ENCODE measurements at regions not wholly inside any gene's neighbourhood (a gene's known extent, or its start where the extent isn't known, plus 50 kb on each side); places are given as distances from the start of the nearest gene placed in this dataset.
"Not testable (repeated sequence)": the region's sequence is repeated elsewhere in the genome, so short reads cannot be mapped to it uniquely, and the experiment has no call there.

GRCh38 chr5:154589511-154589910 lies 111.5 kb upstream of the HAND1 start:
- FAIRE-seq (no peak), ATAC-seq (no peak)
- H3K9me3 ChIP-seq = no peaks in the 10 kb centered on the region

GRCh38 chr5:154588833-154589425 lies 110.9 kb upstream of the HAND1 start:
- H3K27ac ChIP-seq; POLR2A ChIA-PET; ATAC-seq; H3K9me3 ChIP-seq; DNase-seq (ENCODE audit: low read depth in 1 of 2, low spot score in 1 of 2); FAIRE-seq; H3K4me2 ChIP-seq; H3K4me3 ChIP-seq: not testable (repeated sequence)
- CTCF ChIA-PET = interaction anchor here (1.3 to 1.5 kb wide), 2 partner anchors 122 to 516 kb away, joined by 4 read pairs; no protein-coding TSS in a partner anchor
- 93% methylated on average over 7 of the region's 7 CpGs for WGBS (ENCODE audit: missing lambda C conversion rate)
- H3K4me1 ChIP-seq = peaks cover 38% of the 10 kb centered on the region

More at GRCh38 chr5:154589511-154589910, 111.5 kb upstream of the HAND1 start:
- no peak overlapping the region for H3K4me3 ChIP-seq
- no peak overlapping the region for H3K4me2 ChIP-seq
- 58% methylated on average over 4 of the region's 4 CpGs for WGBS (ENCODE audit: missing lambda C conversion rate)
- DNase-seq (ENCODE audit: low read depth in 1 of 2, low spot score in 1 of 2) = no peak
- ChIA-PET CTCF (interaction anchor here (1.3 to 1.6 kb wide), 3 partner anchors 123 to 517 kb away, joined by 4 to 5 read pairs (median 4); no protein-coding TSS in a partner anchor), POLR2A (no interaction called here)
- H3K4me1 ChIP-seq = peaks cover 32% of the 10 kb centered on the region
- peak overlapping the region in 1 of 2 experiments; percentile 17; a peak in 1 of 6 replicates for H3K27ac ChIP-seq
- TF ChIP-seq NR3C1 (IDR thresholded peaks at IDR 0.05) (no peak), MAFK (IDR thresholded peaks at IDR 0.05; ENCODE audit: partially characterized antibody) (no peak)

- TF ChIP-seq NPAS2 (CRISPR knock-in tag; IDR thresholded peaks at IDR 0.05; ENCODE audit: borderline replicate concordance) = no peak
- no peak for TF ChIP-seq EP300 (IDR thresholded peaks at IDR 0.05)
- TF ChIP-seq PBX3 (IDR thresholded peaks at IDR 0.05) = no peak
- no peak for TF ChIP-seq EHMT2 (IDR thresholded peaks at IDR 0.05; ENCODE audit: low read depth)
- no peak for TF ChIP-seq POLR2AphosphoS2 (conservative IDR thresholded peaks at IDR 0.05; ENCODE audit: low read length)
- no peak for TF ChIP-seq SMC3 (IDR thresholded peaks at IDR 0.05)
- TF ChIP-seq E2F6 (IDR thresholded peaks at IDR 0.05; ENCODE audit: borderline replicate concordance, low read depth) = no peak
- no peak for TF ChIP-seq HOXA7 (CRISPR knock-in tag; IDR thresholded peaks at IDR 0.05)
- 88% methylated on average over 13 of the region's 13 CpGs for WGBS (ENCODE audit: missing lambda C conversion rate)
- H3K4me1 ChIP-seq = peaks cover 38% of the 10 kb centered on the region
- ATAC-seq (no peak), DNase-seq (ENCODE audit: low read depth in 1 of 2, low spot score in 1 of 2) (no peak), FAIRE-seq (no peak)
- CTCF ChIA-PET = interaction anchor here (0.7 to 1.5 kb wide), 3 partner anchors 120 to 516 kb away, joined by 3 to 4 read pairs (median 4); no protein-coding TSS in a partner anchor
- H3K27ac ChIP-seq = peak overlapping the region in 1 of 2 experiments; percentile 40; a peak in 2 of 6 replicates
- peak overlapping the region; percentile 55; the same call in 2 of the 3 replicates for H3K4me2 ChIP-seq
- no peaks in the 10 kb centered on the region for H3K9me3 ChIP-seq
- POLR2A ChIA-PET = no interaction called here
- H3K4me3 ChIP-seq = no peak overlapping the region
These were observed 110.2 kb upstream of the HAND1 start for GRCh38 chr5:154588091-154588774.

- peak in 1 of 2 experiments; percentile 47 for DNase-seq (ENCODE audit: low read depth in 1 of 2, low spot score in 1 of 2)
- H3K27ac ChIP-seq = peak overlapping the region; percentile 40 to 54; a peak in 5 of 6 replicates
- H3K4me3 ChIP-seq = no peak overlapping the region
- peak overlapping the region; percentile 55 for H3K4me2 ChIP-seq
- FAIRE-seq = no peak
- ChIA-PET POLR2A (no interaction called here), CTCF (interaction anchor here (0.6 to 3.3 kb wide), 5 partner anchors 12 to 119 kb away, joined by 3 to 14 read pairs (median 3); no protein-coding TSS in a partner anchor)
- peak in 1 of 2 experiments; percentile 47; a peak in 3 of 6 replicates for ATAC-seq
- WGBS (ENCODE audit: missing lambda C conversion rate) = 36% methylated on average over 10 of the region's 10 CpGs
- H3K9me3 ChIP-seq = no peaks in the 10 kb centered on the region
- TF ChIP-seq JUN (IDR thresholded peaks at IDR 0.05) = no peak
- no peak for TF ChIP-seq ZSCAN20 (CRISPR knock-in tag; IDR thresholded peaks at IDR 0.05)
- no peak for TF ChIP-seq TP53 (CRISPR knock-in tag; IDR thresholded peaks at IDR 0.05)
- TF ChIP-seq POLR2A (IDR thresholded peaks at IDR 0.05; ENCODE audit: low read length) = no peak
- H3K4me1 ChIP-seq = peaks cover 38% of the 10 kb centered on the region
These were observed 109.3 kb upstream of the HAND1 start for GRCh38 chr5:154587123-154588026.

Measured in A549 (cell line).